Neutrophil (primary cell): ENCODE measurements at regions not wholly inside any gene's neighbourhood (a gene's known extent, or its start where the extent isn't known, plus 50 kb on each side); places are given as distances from the start of the nearest gene placed in this dataset.

ENCODE experiments used
- H3K27ac ChIP-seq: fragments of 200-600 bp; sonication (generic); 2 replicates; pipeline ENCODE4 v1.5.1; 2016; ENCODE audit warnings: mild to moderate bottlenecking, moderate library complexity
- H3K27me3 ChIP-seq: fragments of 200-600 bp; sonication (generic); 2 replicates; pipeline ENCODE4 v1.6.0; 2016; ENCODE audit warnings: mild to moderate bottlenecking
- H3K36me3 ChIP-seq: fragments of 200-600 bp; sonication (generic); 2 replicates; pipeline ENCODE4 v1.5.1; 2017
- H3K4me1 ChIP-seq, 2 experiments: fragments of 200-600 bp in 1 of 2; sonication (generic) in 1 of 2; 1 replicate in 1 of 2; 2 replicates in 1 of 2; pipeline versions ENCODE4 v1.5.1 to v1.6.1; 2013 to 2016; ENCODE audit warnings: low read depth in 1 of 2, low read length in 1 of 2, mild to moderate bottlenecking in 1 of 2, moderate library complexity in 1 of 2; ENCODE audit not compliant: control insufficient read depth in 1 of 2, insufficient read depth in 1 of 2
- H3K4me3 ChIP-seq, 2 experiments: fragments of 200-600 bp in 1 of 2; sonication (generic) in 1 of 2; 1 replicate in 1 of 2; 2 replicates in 1 of 2; pipeline ENCODE4 v1.5.1; 2013 to 2016; ENCODE audit warnings: low read depth in 1 of 2, low read length in 1 of 2, mild to moderate bottlenecking in 1 of 2, moderate library complexity in 1 of 2
- H3K9me3 ChIP-seq: fragments of 200-600 bp; sonication (generic); 2 replicates; pipeline ENCODE4 v1.5.1; 2016
- TF ChIP-seq, protein P1 (sequence below): fragments of 200-600 bp; sonication (generic); IDR thresholded peaks from 2 replicates; pipeline ENCODE4 v1.5.1; 2016; ENCODE audit warnings: antibody characterized with exemption

DNA sequence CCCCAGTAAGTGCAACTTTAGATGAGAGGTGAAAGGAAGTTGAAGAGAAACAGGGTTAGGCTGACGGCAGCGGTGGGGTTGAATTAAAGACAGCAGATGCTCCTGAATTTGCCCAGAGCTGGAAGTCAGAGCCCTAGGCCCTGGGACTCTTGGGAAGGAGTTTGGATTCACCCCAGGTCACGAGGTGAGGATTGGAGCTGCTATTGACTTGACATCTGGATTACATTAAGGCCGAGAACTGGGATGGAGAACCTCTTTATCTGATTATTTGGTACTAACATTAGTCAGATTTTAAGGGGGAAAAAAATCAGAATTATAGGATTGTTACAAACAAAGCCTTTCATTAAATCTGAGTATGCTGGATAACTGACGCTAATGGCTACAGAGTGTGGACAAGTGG is 367.2 kb downstream of the ZNF536 start:
- H3K4me1 ChIP-seq: no peaks in the 10 kb centered on the region
- TF ChIP-seq, protein P1, sequence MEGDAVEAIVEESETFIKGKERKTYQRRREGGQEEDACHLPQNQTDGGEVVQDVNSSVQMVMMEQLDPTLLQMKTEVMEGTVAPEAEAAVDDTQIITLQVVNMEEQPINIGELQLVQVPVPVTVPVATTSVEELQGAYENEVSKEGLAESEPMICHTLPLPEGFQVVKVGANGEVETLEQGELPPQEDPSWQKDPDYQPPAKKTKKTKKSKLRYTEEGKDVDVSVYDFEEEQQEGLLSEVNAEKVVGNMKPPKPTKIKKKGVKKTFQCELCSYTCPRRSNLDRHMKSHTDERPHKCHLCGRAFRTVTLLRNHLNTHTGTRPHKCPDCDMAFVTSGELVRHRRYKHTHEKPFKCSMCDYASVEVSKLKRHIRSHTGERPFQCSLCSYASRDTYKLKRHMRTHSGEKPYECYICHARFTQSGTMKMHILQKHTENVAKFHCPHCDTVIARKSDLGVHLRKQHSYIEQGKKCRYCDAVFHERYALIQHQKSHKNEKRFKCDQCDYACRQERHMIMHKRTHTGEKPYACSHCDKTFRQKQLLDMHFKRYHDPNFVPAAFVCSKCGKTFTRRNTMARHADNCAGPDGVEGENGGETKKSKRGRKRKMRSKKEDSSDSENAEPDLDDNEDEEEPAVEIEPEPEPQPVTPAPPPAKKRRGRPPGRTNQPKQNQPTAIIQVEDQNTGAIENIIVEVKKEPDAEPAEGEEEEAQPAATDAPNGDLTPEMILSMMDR: no peak
- H3K27me3 ChIP-seq: peaks cover 11% of the 10 kb centered on the region
- H3K27ac ChIP-seq: no peak overlapping the region
- no peak overlapping the region for H3K4me3 ChIP-seq
- H3K9me3 ChIP-seq: no peaks in the 10 kb centered on the region
- H3K36me3 ChIP-seq: no peaks in the 10 kb centered on the region

DNA sequence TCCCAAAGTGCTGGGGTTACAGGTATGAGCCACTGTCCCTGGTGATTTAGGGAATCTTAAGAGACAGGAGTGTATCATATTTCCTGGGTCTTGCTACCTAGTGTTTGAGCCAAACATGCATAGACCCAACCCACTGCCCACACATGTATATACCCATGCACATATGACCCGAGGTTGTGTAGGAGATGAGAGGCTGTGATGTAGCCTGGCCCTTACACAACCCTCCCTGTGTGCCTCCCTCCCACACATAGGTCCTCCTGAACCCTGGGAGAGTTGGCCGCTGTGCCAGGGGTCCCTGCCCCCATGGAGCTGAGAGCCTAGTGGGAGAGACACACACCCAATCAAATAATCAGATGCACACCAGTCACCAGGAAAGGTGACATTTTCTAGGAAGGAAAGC is 365.9 kb downstream of the ZNF536 start:
- Histone ChIP-seq H3K4me1 (no peaks in the 10 kb centered on the region), H3K36me3 (no peaks in the 10 kb centered on the region), H3K4me3 (no peak overlapping the region), H3K27me3 (peaks cover 7% of the 10 kb centered on the region), H3K27ac (no peak overlapping the region), H3K9me3 (no peaks in the 10 kb centered on the region)
- TF ChIP-seq, protein P1: no peak

DNA sequence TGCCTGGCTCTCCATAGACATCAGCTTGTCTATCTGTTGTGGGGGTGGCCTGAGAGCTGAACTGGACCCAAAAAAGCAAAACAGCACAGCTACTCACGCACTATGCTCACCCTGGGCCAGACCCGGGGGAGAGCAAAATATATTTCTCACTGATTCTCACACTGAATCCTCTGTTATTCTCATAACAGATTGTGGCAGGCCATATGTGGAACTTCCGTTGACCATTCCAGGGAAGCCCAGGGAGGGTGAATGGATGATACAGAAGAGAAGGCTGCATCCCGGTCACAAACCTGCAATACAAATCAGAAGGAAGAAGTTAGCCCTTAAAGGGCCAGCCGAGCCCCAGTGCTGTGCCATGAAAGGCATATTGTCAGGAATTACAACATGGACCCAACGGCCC is 362.5 kb downstream of the ZNF536 start:
- H3K4me1 ChIP-seq: no peaks in the 10 kb centered on the region
- H3K36me3 ChIP-seq: no peaks in the 10 kb centered on the region
- no peaks in the 10 kb centered on the region for H3K27me3 ChIP-seq
- no peaks in the 10 kb centered on the region for H3K9me3 ChIP-seq
- H3K27ac ChIP-seq: no peak overlapping the region
- no peak overlapping the region for H3K4me3 ChIP-seq
- TF ChIP-seq, protein P1: no peak

DNA sequence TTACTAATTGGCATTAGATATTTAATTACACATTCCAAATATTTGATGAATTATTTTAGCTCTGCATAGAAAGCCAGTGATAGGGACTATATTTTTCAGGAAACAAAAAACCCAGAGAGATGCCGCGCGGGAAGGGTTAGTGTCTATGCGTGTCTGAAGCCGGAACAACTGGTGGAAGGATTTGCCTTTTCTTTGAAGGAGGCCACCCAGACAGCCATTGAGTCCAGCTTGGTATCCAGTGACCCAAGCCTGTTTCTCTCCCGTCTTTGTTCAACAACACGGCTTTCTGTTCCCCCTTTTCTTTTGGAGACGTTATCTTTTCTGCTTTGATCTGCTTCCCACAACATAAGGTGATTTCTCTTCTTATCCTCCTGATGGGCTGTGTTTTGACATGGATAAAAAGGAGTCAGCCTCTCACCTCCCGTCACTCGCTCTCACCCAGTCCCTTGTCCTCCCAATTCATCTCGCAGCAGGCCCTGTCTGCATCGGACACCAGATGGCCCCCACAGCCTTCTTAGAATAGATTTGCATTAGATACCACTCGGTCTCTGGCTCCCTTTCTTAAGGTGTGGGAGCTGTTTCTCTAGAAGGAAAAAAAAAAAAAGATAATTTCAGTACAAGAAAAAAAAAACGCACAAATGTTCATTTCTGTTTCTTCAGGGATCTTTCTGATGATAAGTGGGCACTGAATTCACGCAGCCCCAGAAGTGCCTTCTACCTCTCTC is 361.8 kb downstream of the ZNF536 start:
- TF ChIP-seq, protein P1: no peak
- Histone ChIP-seq H3K4me3 (no peak overlapping the region), H3K27ac (no peak overlapping the region), H3K9me3 (no peaks in the 10 kb centered on the region), H3K4me1 (no peaks in the 10 kb centered on the region), H3K36me3 (no peaks in the 10 kb centered on the region), H3K27me3 (no peaks in the 10 kb centered on the region)

DNA sequence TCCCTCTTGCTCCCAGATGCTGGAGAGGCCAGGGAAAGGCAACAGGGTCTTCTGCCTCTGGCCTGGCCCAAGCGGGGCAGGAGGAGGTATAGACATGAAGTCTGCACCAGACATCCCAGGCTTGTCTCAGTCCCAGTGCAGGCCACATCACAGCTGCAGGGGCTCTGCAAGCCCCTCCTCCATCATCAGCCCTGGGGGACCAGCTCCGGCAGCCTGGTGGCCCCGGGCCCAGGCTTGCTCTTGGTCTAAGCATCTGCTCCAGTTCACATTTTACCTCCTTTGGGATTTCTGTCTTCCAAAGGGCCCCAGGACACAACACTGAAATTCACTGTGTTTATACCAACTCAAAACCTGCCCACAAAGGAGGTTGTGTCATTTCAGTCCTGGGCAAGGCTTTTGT is 359.4 kb downstream of the ZNF536 start:
- H3K4me3 ChIP-seq: no peak overlapping the region
- H3K27ac ChIP-seq: no peak overlapping the region
- no peaks in the 10 kb centered on the region for H3K4me1 ChIP-seq
- H3K36me3 ChIP-seq: no peaks in the 10 kb centered on the region
- TF ChIP-seq, protein P1: no peak
- H3K9me3 ChIP-seq: no peaks in the 10 kb centered on the region
- H3K27me3 ChIP-seq: no peaks in the 10 kb centered on the region
